ENCODE measurements at regions not wholly inside any gene's neighbourhood (a gene's known extent, or its start where the extent isn't known, plus 50 kb on each side); places are given as distances from the start of the nearest gene placed in this dataset.

DNA sequence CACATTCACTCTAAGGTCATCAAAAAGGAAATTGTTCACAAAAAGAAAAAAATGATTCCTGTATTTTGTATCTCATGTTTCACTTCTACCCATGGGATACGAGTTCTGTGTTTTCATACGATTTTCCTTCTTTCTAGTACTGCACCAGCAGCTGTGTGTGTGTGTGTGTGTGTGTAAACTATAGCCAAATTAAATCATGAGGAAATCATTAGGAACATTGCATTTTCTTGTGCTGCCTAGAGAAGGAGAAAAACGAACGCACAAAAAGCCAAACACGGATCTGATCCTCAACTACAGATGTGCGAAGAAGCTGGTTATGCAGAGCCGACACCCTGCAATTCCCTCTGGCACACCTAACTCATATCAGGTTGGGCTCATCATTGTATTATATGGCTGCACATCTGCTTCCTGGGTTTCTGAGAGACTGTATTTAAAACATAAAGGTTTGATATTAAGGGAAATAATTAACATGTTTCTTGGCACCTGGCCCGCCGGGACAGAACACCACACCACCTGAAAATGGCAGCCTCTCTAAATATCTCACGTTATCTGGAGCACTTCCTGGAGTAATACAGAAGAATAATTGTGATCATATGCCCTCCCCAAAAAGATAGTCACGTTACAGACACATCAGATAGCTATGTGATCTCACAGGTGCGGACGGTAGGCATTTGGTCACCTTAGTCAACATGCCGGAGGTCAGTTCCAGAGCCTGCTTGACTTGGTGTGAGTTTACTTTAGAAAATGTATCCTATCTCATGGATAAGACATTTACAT lies 586.3 kb upstream of the SALL3 start:
- intact Hi-C loops (cut with DNase I; ENCODE audit: low total_unique reads) = no loop called here
- H3K27ac ChIP-seq = no peak overlapping the region

DNA sequence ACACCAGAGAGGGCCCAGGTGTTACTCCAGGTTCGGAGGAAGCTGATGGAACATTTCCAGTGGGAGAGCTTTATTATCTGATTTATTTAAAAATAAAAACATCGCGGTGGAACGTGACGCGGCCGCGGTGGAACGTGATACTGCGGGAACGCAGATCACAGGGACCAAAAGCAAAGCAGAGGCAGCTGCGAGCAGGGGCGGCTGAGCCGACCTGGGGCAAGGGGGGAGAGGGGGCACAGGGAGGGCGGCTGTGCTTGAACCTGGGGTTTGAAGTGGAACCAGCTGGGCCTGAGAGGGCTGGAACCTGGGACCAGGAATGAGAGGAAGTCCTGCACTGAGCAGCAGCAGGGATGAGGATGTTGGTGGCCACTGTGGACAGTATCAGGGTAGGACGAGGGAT lies 583.5 kb upstream of the SALL3 start:
- H3K36me3 ChIP-seq = no peaks in the 10 kb centered on the region

More for the DNA sequence above, 586.3 kb upstream of the SALL3 start:
- H3K36me3 ChIP-seq = no peaks in the 10 kb centered on the region
- H3K4me1 ChIP-seq = no peaks in the 10 kb centered on the region
- H3K4me3 ChIP-seq = no peak overlapping the region
- no peak for DNase-seq
- no peaks in the 10 kb centered on the region for H3K27me3 ChIP-seq
- TF ChIP-seq, protein P1, sequence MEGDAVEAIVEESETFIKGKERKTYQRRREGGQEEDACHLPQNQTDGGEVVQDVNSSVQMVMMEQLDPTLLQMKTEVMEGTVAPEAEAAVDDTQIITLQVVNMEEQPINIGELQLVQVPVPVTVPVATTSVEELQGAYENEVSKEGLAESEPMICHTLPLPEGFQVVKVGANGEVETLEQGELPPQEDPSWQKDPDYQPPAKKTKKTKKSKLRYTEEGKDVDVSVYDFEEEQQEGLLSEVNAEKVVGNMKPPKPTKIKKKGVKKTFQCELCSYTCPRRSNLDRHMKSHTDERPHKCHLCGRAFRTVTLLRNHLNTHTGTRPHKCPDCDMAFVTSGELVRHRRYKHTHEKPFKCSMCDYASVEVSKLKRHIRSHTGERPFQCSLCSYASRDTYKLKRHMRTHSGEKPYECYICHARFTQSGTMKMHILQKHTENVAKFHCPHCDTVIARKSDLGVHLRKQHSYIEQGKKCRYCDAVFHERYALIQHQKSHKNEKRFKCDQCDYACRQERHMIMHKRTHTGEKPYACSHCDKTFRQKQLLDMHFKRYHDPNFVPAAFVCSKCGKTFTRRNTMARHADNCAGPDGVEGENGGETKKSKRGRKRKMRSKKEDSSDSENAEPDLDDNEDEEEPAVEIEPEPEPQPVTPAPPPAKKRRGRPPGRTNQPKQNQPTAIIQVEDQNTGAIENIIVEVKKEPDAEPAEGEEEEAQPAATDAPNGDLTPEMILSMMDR (IDR thresholded peaks at IDR 0.05) = no peak
- peaks cover 0 to 15% (median 0%) of the 10 kb centered on the region in 3 donors for H3K9me3 ChIP-seq

DNA sequence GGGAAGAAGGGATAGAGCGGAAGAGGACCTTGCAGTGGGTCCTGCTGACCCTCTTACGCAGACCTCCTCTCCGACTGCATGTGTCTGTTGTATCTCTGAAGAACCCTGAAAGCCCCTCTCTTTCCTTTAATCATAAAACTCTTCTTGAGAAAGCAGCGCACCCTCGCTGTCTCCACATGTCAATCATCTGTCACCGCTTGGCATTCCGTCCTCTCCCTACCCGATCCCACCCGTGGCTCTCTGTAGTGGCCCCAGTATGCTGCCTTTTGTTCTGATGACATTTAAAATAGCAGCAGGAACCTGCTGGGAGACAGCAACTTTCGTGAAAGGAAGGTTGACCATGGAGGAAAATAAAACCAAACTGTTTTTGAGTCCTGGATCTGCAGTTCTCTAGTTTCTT lies 582.9 kb upstream of the SALL3 start:
- no peak overlapping the region for H3K4me3 ChIP-seq
- H3K36me3 ChIP-seq = no peaks in the 10 kb centered on the region
- H3K9me3 ChIP-seq = peaks cover 0 to 11% (median 0%) of the 10 kb centered on the region in 3 donors
- TF ChIP-seq, protein P1 (IDR thresholded peaks at IDR 0.05) = no peak
- no peaks in the 10 kb centered on the region for H3K4me1 ChIP-seq
- H3K27ac ChIP-seq = no peak overlapping the region
- intact Hi-C loops (cut with DNase I; ENCODE audit: low total_unique reads) = no loop called here
- no peak for DNase-seq
- H3K27me3 ChIP-seq = peaks cover 0 to 6% of the 10 kb centered on the region in 2 donors

More for the DNA sequence above, 583.5 kb upstream of the SALL3 start:
- TF ChIP-seq, protein P1 (IDR thresholded peaks at IDR 0.05) = no peak
- Histone ChIP-seq H3K4me3 (no peak overlapping the region), H3K4me1 (no peaks in the 10 kb centered on the region), H3K27ac (no peak overlapping the region), H3K27me3 (peaks cover 0 to 6% of the 10 kb centered on the region in 2 donors), H3K9me3 (peaks cover 0 to 11% (median 0%) of the 10 kb centered on the region in 3 donors)
- intact Hi-C loops (cut with DNase I; ENCODE audit: low total_unique reads) = no loop called here
- DNase-seq = no peak

DNA sequence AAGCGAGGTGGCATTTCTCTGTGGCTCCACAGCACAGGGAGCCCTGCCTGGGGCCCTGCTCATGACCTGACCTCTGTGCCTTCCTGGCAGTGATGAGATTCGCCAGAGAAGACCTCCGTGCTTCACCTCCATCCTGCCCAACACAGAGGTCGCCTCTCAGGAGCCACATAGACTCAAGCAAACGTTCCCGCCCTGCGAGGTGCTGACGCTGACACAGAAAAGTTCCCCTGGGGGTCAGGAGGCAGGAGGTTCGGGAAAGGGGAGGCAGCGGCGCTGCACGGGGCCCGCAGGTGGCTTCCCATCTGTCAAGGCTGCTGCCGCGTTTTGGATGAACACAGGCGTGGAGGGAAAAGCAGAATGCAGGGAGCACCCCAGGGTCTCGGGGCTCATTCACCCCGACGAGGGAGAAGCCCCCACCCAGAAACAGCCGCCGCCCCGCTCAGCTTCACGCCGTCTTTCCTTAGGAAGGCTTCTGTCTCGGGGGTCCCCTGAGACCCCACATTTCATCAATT lies 579.6 kb upstream of the SALL3 start:
- DNase-seq = no peak
- Histone ChIP-seq H3K9me3 (peaks cover 0 to 11% (median 0%) of the 10 kb centered on the region in 3 donors), H3K27me3 (peaks cover 0 to 13% of the 10 kb centered on the region in 2 donors), H3K27ac (no peak overlapping the region), H3K4me1 (no peaks in the 10 kb centered on the region), H3K36me3 (no peaks in the 10 kb centered on the region), H3K4me3 (no peak overlapping the region)
- TF ChIP-seq, protein P1 (IDR thresholded peaks at IDR 0.05) = no peak
- intact Hi-C loops (cut with DNase I; ENCODE audit: low total_unique reads) = no loop called here

DNA sequence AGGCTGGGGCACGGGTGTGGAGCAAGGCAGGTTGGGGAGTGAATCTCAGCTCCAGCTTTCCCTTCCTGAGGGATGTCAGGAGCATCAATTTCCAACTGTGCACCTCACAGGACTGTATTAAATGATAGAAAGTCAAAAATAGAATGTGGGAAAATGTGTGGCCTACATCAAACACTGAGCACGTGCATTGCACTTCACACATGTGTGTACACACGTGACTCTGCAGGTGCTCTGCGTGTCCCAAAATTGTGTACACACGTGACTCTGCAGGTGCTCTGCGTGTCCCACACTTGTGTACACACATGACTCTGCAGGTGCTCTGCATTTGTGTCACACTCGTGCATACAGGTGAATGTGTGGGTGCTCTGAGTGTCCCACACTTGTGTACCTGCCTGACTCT lies 577.2 kb upstream of the SALL3 start:
- TF ChIP-seq, protein P1 (IDR thresholded peaks at IDR 0.05) = no peak
- intact Hi-C loops (cut with DNase I; ENCODE audit: low total_unique reads) = no loop called here
- Histone ChIP-seq H3K27me3 (peaks cover 0 to 13% of the 10 kb centered on the region in 2 donors), H3K27ac (no peak overlapping the region), H3K36me3 (no peaks in the 10 kb centered on the region), H3K4me1 (peaks cover 0 to 2% (median 0%) of the 10 kb centered on the region in 4 donors), H3K9me3 (peaks cover 0 to 8% (median 0%) of the 10 kb centered on the region in 3 donors), H3K4me3 (no peak overlapping the region)
- DNase-seq = no peak
